PC-3 (cell line): ENCODE measurements at regions not wholly inside any gene's neighbourhood (a gene's known extent, or its start where the extent isn't known, plus 50 kb on each side); places are given as distances from the start of the nearest gene placed in this dataset.

Source experiments
- CTCF ChIP-seq: fragments of 300-600 bp; sonication (generic); conservative IDR thresholded peaks from 2 replicates; pipeline ENCODE4 v1.5.1; 2017; ENCODE audit warnings: antibody characterized with exemption, low read depth, mild to moderate bottlenecking, low read length
- EZH2 ChIP-seq: fragments of 300-600 bp; sonication (generic); IDR thresholded peaks from one replicate; pipeline ENCODE4 v1.6.1; 2017; ENCODE audit warnings: antibody characterized with exemption, mild to moderate bottlenecking, low read length; ENCODE audit not compliant: unreplicated experiment

- TF ChIP-seq EZH2 = no peak
- TF ChIP-seq CTCF = no peak
Measured at GRCh38 chr4:10188400-10189004, 71.9 kb upstream of the WDR1 start.
